HL-60/S4 treated with phorbol 12-myristate 13-acetate at 8.2 ng/mL for 4 days and 3 days (cell line): ENCODE measurements at regions not wholly inside any gene's neighbourhood (a gene's known extent, or its start where the extent isn't known, plus 50 kb on each side); places are given as distances from the start of the nearest gene placed in this dataset.

Source experiments
- in situ Hi-C: fragments of 300-500 bp; cut with MboI; formaldehyde crosslinking; loops from 2 replicates; pipeline ENCODE4 v1.15.0; 2022; ENCODE audit warnings: low sequenced_read_pairs

DNA sequence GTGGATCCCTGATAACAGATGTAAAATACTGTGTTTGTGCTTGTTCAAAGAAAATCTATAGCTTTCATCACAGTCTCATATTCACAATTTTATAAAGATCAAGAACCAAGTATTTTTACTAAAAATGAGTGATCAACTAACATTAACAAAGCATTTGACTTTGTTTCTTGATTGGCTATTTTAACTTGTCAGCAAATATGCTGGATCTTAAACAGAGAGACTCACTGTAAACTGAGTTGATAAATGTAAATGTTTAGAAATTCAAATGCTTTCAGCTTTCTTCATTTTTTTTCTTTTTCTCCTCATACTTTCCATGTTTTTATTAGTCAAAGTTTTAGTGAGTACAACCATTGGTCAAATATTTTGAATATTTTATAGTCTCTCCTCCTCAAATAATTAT lies 923.0 kb upstream of the NR2F2 start:
- in situ Hi-C loops, result no loop called here

GRCh38 chr15:95409211-95409610 lies 921.3 kb upstream of the NR2F2 start:
- in situ Hi-C loops, result no loop called here

DNA sequence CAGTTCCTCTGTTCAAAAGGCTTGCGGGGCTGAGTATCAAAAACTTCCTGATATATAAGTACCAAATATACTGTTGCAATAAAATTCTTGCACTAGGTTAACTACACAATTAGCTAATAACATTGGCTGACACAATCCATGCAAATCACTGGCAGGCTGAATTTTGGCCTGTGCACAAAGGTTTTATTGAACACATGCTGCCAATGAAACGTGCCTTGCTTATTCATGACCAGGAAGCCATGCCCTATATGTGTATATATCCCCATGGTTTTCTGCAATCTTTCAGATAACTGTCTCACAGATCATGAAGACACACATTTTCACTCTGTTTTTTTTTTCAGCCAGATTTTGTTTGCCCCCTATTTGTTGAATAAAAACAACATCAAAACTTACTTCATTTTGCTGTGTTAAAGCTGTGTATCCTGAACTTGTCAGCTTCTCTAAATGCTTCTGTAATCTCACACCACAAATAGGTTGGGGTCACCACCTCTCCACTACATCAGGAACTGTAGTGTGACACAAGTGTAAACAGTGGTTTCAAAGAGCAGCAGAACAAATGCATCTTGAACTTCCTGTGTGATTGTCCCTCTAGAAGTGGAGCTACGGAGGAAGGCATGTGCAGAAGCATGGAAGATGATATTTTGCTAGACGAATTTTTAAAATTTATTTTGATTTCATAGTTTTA lies 920.7 kb upstream of the NR2F2 start:
- in situ Hi-C loops, result no loop called here

DNA sequence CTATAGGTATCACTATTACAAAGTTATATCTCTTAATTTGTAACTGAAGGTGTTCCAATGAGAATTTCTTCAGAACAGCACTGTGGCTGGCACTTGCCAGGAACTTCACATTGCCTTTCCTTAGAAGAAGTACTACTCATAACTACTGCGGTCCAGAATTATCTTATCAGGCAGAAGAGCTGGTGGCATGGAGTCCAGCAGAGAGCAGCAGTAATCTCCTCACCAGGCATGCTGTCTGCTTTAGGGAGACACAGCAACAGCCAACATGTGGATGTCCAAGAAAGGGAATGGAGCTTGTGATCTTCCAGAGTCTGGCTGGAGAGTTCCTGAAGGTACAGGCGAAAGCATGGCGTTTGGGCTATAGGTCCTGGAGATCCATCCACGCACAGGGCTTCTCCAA lies 919.7 kb upstream of the NR2F2 start:
- in situ Hi-C loops, result no loop called here

- in situ Hi-C loops, result no loop called here
Observed at GRCh38 chr15:95416576-95416975, 913.9 kb upstream of the NR2F2 start.

- in situ Hi-C loops, result no loop called here
Observed at GRCh38 chr15:95417761-95418160, 912.7 kb upstream of the NR2F2 start.

DNA sequence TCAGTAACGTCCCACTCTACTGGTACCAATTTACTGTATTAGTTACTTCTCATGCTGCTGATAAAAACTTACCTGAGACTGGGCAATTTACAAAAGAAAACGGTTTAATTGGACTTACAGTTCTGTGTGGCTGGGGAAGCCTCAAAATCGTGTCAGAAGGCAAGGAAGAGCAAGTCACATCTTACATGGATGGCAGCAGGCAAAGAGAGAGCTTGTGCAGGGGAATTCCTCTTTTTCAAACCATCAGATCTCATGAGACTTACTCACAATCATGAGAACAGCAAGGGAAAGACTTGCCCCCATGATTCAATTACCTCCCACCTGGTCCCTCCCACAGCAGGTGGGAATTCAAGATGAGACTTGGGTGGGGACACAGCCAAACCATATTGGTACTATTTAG lies 908.2 kb upstream of the NR2F2 start:
- in situ Hi-C loops, result no loop called here

GRCh38 chr15:95425859-95426258 lies 904.6 kb upstream of the NR2F2 start:
- in situ Hi-C loops, result loop anchor here (25.0 kb wide), 1 partner anchor 911 kb away; the partner anchor contains the start of gene NR2F2

GRCh38 chr15:95429345-95429744 lies 901.2 kb upstream of the NR2F2 start:
- in situ Hi-C loops, result loop anchor here (25.0 kb wide), 1 partner anchor 908 kb away; the partner anchor contains the start of gene NR2F2

DNA sequence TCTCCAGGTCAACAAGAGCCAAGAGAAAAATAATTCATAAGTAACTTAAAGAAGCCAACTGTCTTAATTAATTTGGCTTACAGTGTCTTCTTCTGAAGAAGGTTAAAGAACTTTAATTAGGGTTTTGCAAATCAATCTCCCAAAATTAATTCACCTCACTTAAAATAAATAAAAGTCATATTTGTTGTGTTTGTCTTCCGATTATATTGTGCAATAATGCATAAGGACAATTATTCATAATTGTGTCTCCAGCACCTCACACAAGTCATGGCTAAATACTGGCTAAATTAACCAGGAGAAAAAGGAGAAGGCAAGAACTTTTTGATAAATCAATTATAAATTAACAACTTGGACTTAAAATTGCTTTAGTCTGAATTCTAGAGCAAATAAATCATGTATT lies 899.0 kb upstream of the NR2F2 start:
- in situ Hi-C loops, result loop anchor here (25.0 kb wide), 1 partner anchor 906 kb away; the partner anchor contains the start of gene NR2F2

DNA sequence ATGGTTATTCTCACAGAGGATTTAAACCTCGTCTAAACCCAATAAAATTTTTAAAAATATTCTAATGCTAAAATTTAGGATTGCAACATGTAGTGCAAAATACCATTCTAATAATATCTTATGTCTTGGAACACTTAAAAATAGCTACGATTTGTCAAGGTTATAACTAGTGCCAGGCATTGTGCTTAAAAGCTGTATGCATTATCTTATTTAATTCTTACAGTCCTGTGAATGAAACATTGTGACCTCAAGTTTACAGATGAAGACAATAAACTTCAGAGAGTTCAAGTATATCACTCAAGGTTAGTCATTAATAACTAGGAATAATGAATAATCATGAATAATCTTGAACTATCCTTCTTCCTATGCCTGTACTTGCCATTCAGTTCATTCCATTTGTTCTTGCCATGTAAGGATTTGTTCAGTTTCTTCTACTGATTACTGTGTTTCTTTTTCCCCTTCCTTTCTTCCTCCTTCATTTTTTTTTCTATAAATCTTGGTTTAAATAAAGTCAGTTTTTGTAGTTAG lies 897.6 kb upstream of the NR2F2 start:
- in situ Hi-C loops, result loop anchor here (25.0 kb wide), 1 partner anchor 904 kb away; the partner anchor contains the start of gene NR2F2

DNA sequence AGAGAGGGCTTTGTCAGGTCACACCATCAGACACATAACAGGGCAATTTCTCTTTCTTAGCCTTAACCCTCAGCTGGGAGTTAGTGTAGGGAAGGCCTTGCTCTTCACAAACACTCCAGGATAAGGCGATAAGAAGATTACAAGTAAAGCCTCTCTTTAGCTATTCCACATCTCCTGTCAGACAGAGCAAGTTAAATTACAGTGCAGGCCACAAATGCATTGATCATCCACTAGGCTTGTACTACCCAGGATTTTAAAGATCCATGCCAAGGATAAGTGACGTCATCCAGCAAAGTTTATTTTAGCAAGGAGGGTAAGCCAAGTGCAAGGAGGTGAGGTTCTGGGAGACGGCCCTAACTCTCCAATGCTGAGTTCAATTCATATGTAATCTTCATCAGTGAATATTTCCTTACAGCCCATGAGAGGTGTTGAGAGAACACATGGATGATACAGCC lies 890.6 kb upstream of the NR2F2 start:
- in situ Hi-C loops, result loop anchor here (25.0 kb wide), 1 partner anchor 897 kb away; the partner anchor contains the start of gene NR2F2

DNA sequence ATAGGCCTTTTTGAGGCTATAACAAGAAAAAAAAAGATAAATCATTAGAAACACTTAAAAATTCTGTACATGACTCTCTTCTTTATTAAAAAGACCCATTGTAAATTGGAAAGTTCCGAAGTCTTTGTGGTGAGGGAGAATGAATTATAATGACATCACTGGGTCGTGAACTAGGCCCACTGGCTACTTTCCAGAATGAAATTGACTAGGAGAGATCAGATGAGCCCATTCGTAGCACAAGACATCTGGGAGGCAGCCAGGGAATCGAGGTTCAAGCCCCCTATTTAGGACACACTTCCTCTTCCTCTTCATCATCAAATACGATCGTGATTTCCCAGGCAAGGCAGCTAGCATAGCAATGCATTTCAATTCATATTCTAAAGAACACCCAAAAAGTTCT lies 889.8 kb upstream of the NR2F2 start:
- in situ Hi-C loops, result loop anchor here (25.0 kb wide), 1 partner anchor 897 kb away; the partner anchor contains the start of gene NR2F2

- in situ Hi-C loops, result loop anchor here (25.0 kb wide), 1 partner anchor 895 kb away; the partner anchor contains the start of gene NR2F2
Observed at GRCh38 chr15:95442107-95442719, 888.3 kb upstream of the NR2F2 start.

- in situ Hi-C loops, result loop anchor here (25.0 kb wide), 1 partner anchor 892 kb away; the partner anchor contains the start of gene NR2F2
Observed at GRCh38 chr15:95444860-95445259, 885.6 kb upstream of the NR2F2 start.

DNA sequence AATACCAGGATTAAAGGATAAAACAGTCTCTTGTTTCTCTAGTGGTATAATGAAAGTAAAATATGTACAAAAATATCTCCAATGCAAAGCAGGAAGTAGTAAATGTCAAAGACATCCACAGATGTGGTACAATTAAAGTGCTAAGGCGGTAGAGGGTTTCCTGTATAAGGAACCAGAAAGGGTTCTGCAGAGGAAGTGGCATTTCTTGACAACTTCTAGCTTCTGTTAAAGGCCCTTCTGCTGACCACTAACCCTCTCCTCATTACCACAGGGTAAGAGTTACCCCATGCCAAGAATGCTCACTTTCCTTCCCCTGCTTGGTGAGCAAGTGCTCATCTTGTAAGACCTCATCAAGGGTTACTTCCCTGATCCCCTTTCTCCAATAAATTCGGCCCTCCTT lies 883.6 kb upstream of the NR2F2 start:
- in situ Hi-C loops, result loop anchor here (25.0 kb wide), 1 partner anchor 890 kb away; the partner anchor contains the start of gene NR2F2

- in situ Hi-C loops, result loop anchor here (25.0 kb wide), 1 partner anchor 890 kb away; the partner anchor contains the start of gene NR2F2
Observed at GRCh38 chr15:95447486-95447885, 883.0 kb upstream of the NR2F2 start.

- in situ Hi-C loops, result loop anchor here (25.0 kb wide), 1 partner anchor 889 kb away; the partner anchor contains the start of gene NR2F2
Observed at GRCh38 chr15:95448531-95449229, 881.8 kb upstream of the NR2F2 start.

GRCh38 chr15:95449230-95449628 lies 881.3 kb upstream of the NR2F2 start:
- in situ Hi-C loops, result loop anchor here (25.0 kb wide), 1 partner anchor 888 kb away; the partner anchor contains the start of gene NR2F2

DNA sequence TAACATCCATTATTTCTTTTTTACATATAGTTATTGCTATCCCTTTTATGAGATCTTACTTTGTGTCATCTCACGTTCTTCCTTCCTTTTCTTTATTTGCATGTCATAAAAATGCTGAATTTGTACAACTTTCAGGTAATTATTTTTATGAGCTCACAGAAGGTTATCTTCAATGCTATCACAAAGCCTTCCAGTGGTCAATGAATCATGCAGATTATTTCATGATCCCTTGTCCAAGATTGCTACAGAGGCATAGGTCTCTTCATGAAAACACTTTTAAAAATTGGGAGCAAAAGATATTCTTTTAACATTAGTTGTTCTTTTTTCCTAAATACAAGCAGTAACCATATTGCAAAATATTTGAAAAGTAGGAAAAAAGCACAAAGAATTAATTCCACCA lies 880.1 kb upstream of the NR2F2 start:
- in situ Hi-C loops, result no loop called here

DNA sequence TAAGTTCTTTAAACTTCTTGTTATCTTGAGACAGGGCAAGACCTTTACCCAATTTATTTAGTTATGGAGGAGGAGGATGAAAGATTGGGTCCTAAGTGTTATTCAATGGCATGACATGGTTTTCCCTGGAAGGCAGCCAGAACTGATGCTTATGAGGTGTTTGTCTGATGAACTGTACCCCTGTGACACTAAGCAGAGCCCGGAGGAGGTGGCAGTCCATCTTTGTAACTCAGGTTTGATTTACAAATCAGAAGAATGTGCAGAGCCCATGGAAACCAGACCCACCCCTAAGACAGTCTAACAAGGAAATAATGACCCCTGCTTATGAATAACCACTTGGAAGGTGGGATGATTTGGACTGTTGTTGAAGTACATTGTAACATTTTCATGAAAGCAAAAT lies 878.6 kb upstream of the NR2F2 start:
- in situ Hi-C loops, result no loop called here
